A673 (cell line): ENCODE measurements at regions not wholly inside any gene's neighbourhood (a gene's known extent, or its start where the extent isn't known, plus 50 kb on each side); places are given as distances from the start of the nearest gene placed in this dataset.

Experiments
- BruUV-seq: library from RNA; stranded (reverse); fragments of 400-500 nt; replicated peaks from 2 replicates; lab custom pipeline; 2021; lab: Mats Ljungman, UMichigan
- CTCF ChIA-PET: fragments of 300-600 bp; sonication (Branson Sonifier 250); formaldehyde crosslinking; loops from one replicate; lab custom pipeline; 2022; ENCODE audit warnings: antibody characterized with exemption; lab: Charles Lee
- POLR2A ChIA-PET: fragments of 300-600 bp; sonication (Branson Sonifier 250); formaldehyde crosslinking; loops from one replicate; lab custom pipeline; 2022; ENCODE audit warnings: antibody characterized with exemption; ENCODE audit not compliant: low non-redundant PET; lab: Charles Lee
- DNase-seq: peaks from one replicate; pipeline ENCODE4 v3.0.0-alpha.2; 2015; ENCODE audit warnings: low spot score
- H3K27ac ChIP-seq: fragments of 200-600 bp; sonication (generic); 2 replicates; pipeline ENCODE4 v1.5.1; 2016; ENCODE audit warnings: mixed run types, low read depth, mild to moderate bottlenecking, mixed read lengths, antibody characterized with exemption, low read length; ENCODE audit not compliant: poor library complexity, severe bottlenecking
- H3K27me3 ChIP-seq: fragments of 200-600 bp; sonication (generic); replicated peaks from 2 replicates; pipeline ENCODE4 v1.6.1; 2017; ENCODE audit warnings: mixed run types, low read depth, mild to moderate bottlenecking, mixed read lengths, antibody characterized with exemption, low read length; ENCODE audit not compliant: insufficient read depth, poor library complexity
- H3K36me3 ChIP-seq: fragments of 200-600 bp; sonication (generic); 2 replicates; pipeline ENCODE4 v1.6.1; 2016; ENCODE audit warnings: mixed run types, mild to moderate bottlenecking, mixed read lengths, antibody characterized with exemption, low read length; ENCODE audit not compliant: insufficient read depth, poor library complexity, severe bottlenecking
- H3K4me1 ChIP-seq: fragments of 200-600 bp; sonication (generic); 2 replicates; pipeline ENCODE4 v1.6.1; 2017; ENCODE audit warnings: mixed run types, mild to moderate bottlenecking, mixed read lengths, antibody characterized with exemption, low read length; ENCODE audit not compliant: insufficient read depth, poor library complexity, severe bottlenecking
- H3K4me3 ChIP-seq: fragments of 200-600 bp; sonication (generic); 2 replicates; pipeline ENCODE4 v1.5.1; 2016; ENCODE audit warnings: low read depth, mixed run types, mild to moderate bottlenecking, mixed read lengths, low read length; ENCODE audit not compliant: poor library complexity, severe bottlenecking
- H3K9me3 ChIP-seq: fragments of 200-600 bp; sonication (generic); 2 replicates; pipeline ENCODE4 v1.6.1; 2016; ENCODE audit warnings: mixed run types, low read depth, mild to moderate bottlenecking, mixed read lengths, antibody characterized with exemption, low read length; ENCODE audit not compliant: poor library complexity, severe bottlenecking
- CTCF ChIP-seq: fragments of 300-800, 200-600 bp; sonication (generic); conservative IDR thresholded peaks from 2 replicates; pipeline ENCODE4 v1.5.1; 2017; ENCODE audit warnings: low read depth, mild to moderate bottlenecking, antibody characterized with exemption, low read length, moderate library complexity, mixed read lengths
- EZH2 ChIP-seq: fragments of 200-600 bp; sonication (generic); IDR thresholded peaks from 2 replicates; pipeline ENCODE4 v1.6.1; 2017; ENCODE audit warnings: borderline replicate concordance, low read depth, mild to moderate bottlenecking, mixed read lengths, antibody characterized with exemption, low read length; ENCODE audit not compliant: poor library complexity, severe bottlenecking
- intact Hi-C: fragments of 100-400 bp; cut with micrococcal nuclease; formaldehyde crosslinking; loops from one replicate; pipeline ENCODE4 v1.10.0; 2022; ENCODE audit not compliant: unreplicated experiment

- TF ChIP-seq CTCF (no peak), EZH2 (no peak)
- Histone ChIP-seq H3K36me3 (no peaks in the 10 kb centered on the region), H3K27me3 (no peaks in the 10 kb centered on the region), H3K27ac (no peak overlapping the region), H3K4me3 (no peak overlapping the region), H3K9me3 (no peaks in the 10 kb centered on the region), H3K4me1 (peaks cover 6% of the 10 kb centered on the region)
- no TSS peak for BruUV-seq
- POLR2A ChIA-PET: no interaction called here
- intact Hi-C loops: loop anchor here (5.0 kb wide), 1 partner anchor 104 kb away; no protein-coding TSS in a partner anchor
- CTCF ChIA-PET: no interaction called here
- DNase-seq: no peak
Observed at GRCh38 chr6:5893295-5893694, 113.4 kb downstream of the NRN1 start.

- Histone ChIP-seq H3K4me1 (peaks cover 6% of the 10 kb centered on the region), H3K27me3 (no peaks in the 10 kb centered on the region), H3K36me3 (no peaks in the 10 kb centered on the region), H3K9me3 (no peaks in the 10 kb centered on the region), H3K4me3 (peak overlapping the region; percentile 38), H3K27ac (peak overlapping the region; percentile 49)
- CTCF ChIA-PET: no interaction called here
- POLR2A ChIA-PET: no interaction called here
- intact Hi-C loops: loop anchor here (5.0 kb wide), 1 partner anchor 105 kb away; no protein-coding TSS in a partner anchor
- BruUV-seq: no TSS peak
- DNase-seq: no peak
- TF ChIP-seq CTCF (no peak), EZH2 (no peak)
Observed at GRCh38 chr6:5892669-5893068, 114.1 kb downstream of the NRN1 start.

DNA sequence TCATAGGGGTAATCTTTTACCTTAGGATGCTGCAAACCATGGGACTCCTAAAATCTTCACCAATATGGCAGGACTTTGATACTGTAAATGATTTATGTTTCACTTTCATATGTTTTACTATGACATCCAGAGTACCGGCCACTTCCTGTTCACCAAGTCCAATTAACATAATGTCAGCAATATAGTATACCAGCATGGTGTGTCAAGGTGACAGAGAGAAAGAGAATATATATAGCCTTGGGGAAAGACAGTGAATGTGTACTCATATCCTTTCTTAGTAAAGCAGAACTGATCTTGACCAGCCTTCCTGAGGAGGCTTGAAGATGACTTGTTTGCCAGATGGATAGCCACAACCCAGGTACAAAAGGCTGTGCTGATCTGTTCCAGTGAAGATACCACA lies 127.9 kb downstream of the NRN1 start:
- Histone ChIP-seq H3K4me1 (no peaks in the 10 kb centered on the region), H3K4me3 (no peak overlapping the region), H3K27me3 (no peaks in the 10 kb centered on the region), H3K9me3 (no peaks in the 10 kb centered on the region), H3K36me3 (no peaks in the 10 kb centered on the region), H3K27ac (no peak overlapping the region)
- DNase-seq: no peak
- no TSS peak for BruUV-seq
- intact Hi-C loops: no loop called here
- POLR2A ChIA-PET: no interaction called here
- TF ChIP-seq CTCF (no peak), EZH2 (no peak)
- CTCF ChIA-PET: no interaction called here
